HG02798 (cell line): ENCODE measurements at regions not wholly inside any gene's neighbourhood (a gene's known extent, or its start where the extent isn't known, plus 50 kb on each side); places are given as distances from the start of the nearest gene placed in this dataset.

ENCODE experiments used
- ATAC-seq: cut with Tn5 transposase; IDR thresholded peaks from one replicate; pipeline ENCODE4 v1.9.1; 2021; ENCODE audit warnings: mild to moderate bottlenecking; ENCODE audit not compliant: unreplicated experiment, poor library complexity

DNA sequence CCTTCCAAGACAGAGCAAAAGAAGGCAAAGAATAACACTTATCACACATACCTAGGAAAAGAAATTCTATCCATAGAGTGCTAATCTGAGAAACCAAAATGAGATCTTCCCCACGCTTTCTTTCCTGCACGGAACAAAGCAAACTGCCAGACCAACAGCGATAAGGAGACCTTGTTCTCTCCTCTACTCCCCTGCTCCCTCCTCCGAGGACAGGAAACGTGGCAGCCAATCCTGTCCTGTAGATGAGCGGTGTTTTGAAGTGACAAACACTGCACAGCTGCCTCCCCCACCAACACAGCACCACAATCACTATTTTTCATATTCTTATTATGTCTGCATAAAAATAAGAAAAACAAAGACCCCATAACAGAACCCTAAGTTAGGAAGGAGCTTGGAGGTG, 113.9 kb upstream of the IRS2 start:
- no peak for ATAC-seq

DNA sequence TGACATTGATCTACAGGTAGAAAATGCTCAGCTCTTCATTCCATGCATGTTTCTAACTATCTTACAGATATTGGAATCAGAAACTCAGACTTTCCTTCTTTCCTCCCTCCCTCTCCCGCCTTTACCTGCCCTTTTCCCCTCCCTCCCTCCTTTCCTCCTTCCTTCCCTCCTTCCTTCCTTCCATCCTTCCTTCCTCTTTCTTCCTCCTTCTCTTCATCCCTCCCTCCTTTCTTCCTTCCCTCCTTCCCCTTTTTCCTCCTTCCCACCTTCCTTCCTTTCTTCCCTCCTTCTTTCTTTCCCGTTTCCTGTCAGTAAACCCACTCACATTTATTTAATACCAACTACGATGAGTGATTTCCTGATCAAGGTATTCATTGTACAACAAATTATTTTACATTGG, 113.4 kb upstream of the IRS2 start:
- no peak for ATAC-seq

DNA sequence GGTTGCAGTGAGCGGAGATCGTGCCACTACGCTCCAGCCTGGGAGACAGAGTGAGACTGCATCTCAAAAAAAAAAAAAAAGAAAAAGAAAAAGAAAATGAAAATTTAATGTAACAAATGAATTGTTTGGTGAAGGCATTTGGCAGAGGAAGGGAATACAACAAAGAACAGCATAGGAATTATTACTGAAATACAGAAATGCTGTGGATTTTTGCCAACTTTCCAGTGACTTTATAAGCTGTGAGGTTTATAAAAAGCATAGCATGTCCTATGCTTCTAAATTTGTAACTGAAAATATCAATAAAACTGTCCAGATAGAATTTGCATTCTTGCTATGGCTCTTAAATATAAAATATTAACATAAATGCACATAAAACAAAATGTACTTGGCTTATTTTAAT, 112.9 kb upstream of the IRS2 start:
- no peak for ATAC-seq

DNA sequence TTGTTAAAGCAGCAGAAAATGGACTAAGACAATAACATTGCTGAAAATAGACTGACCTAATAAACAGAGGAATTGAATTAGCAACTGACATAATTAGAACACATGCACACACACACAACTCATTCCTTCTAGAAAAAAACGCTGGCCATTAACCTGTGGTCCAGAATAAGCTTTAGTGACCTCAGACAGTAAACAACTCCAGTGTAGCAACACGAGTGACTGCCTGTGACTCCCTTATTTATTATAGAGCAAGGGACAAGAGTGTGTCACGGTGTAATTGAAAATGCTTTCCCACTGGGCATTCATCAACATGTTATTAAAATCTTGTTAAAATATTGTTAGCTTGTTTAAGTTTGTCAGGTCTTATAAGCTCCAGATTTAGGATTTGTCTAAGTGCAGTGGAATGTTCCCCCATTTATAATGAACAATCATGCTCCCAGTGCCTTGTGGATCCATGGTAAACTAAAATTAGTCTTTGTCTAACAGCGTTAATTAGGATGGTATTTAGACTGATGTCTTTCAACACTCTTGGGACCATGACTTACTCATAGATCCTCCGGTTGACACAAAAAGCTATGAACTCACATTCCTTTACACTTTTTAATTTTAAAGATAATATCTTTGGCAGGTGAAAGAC, 111.7 kb upstream of the IRS2 start:
- ATAC-seq = no peak

DNA sequence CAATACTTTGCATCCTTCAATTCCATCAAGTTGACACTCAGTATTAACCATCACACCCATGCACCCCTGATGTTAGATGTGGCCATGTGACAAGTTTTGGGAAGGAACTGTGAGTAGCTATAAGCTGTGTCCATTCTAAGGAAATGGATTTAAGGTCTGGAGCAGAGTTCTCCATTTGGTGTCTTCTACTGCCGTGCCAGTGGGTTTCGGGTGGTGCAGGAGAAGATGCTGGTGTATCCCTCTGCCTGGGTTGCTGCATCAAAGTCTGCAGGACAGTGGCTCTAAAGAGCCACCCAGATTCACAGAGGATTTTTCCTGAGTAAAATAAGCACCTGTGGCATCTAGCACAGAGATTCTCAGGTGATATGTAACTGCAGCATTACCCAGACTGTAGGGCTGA, 105.7 kb upstream of the IRS2 start:
- ATAC-seq = no peak

DNA sequence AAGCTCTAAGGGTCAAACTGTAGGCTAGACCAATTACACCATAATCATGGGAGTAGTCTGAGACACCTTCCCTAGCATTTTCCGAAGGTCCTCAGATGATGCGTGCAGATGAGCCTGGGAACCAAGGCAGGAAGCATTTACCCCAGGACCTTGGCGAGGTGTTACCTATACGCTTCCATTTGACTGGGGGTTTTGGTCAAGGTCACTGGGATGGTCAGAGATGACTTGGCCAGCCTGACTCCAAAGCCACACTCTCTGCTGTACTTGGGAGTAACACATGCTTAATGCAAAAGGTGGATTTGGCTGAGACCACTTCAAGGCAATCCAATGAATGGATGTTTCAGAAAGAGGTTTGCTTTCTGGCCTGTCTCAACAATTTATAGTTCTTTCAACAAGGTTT, 98.9 kb upstream of the IRS2 start:
- ATAC-seq = no peak

DNA sequence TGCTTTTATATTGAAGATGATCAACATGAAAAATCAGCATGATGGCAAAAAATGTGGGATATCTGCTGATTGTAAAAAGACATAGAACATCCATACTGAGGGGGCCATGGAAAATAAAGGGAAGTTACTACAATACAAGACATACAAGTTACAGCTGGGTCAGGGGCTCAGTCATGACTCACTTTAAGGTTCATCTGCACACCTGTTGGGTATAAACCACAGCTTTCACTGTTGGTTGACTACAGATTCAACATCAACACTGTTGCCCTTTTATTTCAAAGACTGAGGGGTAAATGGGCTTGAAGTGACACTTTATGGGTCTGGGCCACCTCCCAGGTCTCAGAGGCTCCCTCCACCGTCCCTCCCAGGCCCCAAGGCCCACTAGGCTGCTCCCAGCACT, 98.1 kb upstream of the IRS2 start:
- no peak for ATAC-seq

DNA sequence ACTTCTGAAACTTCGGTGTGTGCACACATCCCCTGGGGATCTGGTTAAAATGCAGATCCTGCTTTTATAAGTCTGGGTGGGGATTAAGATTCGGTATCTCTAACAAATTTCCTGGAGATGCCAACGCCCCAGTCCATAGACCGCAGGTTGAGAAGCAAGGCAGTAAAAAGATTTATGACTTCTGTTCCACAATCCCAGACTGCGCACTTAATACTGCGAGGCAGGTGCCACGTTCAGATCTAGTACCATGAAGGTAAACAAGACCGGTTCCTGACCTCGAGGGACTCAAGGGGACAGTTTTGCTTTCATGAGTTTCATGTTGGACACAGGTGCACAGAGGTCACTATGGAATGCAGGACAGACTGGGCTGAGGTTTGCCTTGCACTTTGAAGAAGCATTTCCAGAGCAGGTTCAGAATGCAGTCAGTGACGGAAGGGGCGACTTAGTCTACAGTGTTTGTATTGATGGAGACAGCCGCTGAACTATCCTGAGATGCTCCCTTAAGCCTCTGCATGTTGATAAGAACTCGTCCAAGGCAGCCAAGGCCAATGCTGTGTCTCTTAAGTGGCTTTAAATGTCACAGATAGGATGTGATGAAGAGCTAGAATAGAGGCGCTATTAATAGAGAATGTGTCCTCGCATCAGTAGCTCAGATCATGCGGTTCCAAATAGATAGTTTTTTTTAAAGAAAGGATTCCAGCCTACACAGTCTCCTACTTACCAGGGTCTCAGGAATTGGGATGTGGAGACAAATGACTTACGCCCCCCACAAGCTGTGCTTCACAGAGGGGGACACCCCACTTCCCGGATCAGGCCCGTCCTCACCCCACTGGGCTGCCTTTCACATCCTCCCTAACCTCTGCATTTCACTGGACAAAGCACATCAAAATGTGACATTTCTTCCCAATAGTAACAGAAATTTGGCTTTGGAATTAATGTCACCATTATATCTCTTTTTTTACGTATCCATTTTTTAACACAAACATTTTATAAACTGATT, 97.1 kb upstream of the IRS2 start:
- ATAC-seq = no peak

DNA sequence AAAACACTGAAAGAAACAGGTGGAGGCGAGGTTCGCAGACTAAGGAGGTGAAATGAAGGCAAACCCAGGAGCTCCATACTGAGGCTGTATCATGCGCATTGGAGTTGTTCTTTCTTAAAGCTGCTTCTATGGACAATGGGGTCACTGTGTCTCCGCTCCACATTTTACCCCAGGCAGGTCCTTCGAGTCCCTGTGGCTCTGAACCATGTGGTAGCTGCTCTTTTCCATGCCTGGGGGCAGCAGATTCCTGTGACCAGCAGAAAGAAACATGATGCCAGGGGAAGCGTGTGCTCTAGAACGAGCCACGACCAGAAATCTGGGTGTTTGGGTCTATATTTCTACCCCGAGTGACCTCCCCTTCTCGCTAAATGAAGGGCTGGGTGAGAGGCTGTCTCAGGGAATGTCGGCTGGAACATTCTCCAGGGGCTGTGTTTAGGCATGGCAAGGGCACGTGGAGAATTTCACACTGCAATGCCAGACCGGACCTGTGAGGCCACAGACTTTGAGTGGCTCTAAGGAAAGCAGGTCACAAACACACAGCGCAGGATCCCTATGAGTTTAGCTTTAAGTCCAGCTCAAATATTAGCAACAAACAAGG, 95.7 kb upstream of the IRS2 start:
- no peak for ATAC-seq

DNA sequence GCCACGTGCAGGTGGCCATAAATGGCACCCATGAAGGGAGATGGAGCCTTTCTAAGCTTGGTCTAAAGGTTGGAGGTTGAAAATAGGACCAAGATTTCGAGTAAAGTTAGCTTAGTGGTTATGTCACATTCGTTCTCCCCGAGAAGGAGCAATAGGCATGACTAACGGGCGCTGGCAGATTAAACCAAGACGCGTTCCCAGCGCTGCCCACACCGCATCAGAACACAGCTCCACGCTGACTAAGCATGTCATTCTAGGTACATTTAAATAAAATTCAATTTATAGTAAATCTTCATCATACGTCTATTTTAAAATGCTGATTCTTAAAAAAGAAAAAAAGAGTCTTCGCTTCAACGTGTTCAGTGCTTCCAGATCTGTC, 95.0 kb upstream of the IRS2 start:
- ATAC-seq = no peak

DNA sequence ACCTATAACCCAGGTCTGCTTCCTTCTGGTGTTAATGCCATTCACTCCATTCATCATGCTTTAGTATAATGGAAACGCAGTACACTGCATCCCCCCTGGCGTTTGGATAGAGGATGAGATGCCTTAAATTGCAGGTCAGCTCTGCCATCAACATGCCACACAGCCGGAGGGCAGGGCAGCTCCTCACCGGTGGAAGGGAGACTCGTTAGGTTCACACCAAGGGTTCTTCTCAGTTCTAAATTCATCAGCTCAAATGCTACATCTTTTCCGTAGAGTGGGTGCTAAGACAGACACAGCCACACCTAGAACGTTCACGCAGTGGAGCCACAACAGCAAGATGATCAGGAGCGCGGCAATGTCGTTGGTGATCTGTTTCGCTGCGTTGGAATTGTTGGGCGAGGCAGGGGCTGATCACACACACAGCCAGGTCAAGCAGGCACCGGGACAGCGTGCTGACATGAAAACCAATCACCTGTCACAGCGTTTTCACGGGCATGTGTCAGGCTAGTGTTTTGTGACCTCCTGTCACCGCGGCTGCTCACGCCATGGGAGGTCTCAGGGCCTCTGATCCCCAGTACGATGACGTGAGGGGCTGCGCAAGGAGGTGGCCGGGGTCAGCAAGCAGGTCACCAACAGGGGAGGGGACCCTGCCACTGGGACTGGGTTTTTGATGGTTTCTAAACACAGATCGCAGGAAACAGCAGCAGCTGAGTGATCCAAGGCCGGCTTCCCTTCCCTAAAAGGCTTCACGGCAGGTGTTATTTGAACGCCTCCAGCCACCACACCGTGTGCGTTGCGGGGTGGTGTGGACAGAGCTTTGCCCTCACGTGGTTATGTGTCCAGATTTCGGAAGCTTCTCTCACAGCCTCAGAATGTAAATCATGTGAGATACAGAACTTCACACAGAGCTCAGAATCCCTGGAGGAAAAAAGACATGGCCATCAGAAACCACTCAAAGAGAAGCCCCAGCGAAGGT, 94.3 kb upstream of the IRS2 start:
- no peak for ATAC-seq

DNA sequence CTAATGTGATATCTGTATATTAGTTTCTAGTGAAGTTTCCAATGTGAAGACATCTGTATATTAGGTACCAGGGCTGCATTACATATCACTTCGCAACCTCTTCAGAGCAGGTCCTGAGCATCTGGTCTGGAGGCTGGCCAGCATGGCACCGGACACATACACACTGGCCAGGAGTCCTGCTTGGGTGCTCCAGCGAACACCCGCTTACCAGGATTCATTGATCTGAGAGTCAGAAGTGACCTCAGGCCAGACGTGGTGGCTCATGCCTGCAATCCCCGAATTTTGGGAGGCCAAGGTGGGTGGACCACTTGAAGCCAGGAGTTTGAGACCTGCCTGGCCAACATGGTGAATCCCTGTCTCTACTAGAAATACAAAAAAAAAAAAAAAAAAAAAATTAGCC, 93.0 kb upstream of the IRS2 start:
- no peak for ATAC-seq

DNA sequence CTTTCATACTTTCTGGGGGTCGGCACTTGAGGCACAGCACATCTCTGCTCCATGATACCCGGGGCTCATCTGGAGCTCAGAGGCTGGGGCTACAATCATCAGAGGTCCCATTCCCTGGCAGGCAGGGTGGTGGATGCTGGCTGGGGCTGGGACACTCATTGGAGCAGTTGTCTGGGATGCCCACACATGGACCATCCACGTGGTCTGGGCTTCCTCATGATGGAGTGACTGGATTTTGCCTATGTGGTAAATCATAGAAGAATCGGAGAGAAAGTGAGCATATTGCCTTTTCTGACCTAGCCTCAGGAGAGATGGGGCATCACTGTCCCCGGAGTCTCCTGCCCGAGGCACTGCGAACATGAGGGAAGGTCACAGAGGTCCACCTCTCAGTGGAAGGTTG, 91.4 kb upstream of the IRS2 start:
- no peak for ATAC-seq

DNA sequence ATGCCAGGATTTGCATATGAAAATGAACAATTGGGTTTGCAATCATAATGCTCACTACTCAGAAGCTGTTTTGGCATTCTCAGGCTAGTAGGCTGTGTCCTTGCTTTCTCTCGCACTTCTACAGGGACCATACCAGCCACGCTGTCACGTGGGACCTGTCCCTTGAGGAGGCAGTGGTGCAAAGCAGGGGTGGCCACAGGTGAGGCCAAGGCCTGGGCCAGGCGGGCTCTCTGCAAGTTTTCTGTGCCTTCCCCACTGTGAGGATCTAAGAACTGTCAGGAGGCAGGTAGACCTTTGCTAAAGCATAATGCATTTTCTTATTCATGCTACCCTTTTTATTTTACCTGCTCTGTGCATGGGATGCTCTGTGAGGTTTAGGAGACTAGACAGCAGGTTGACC, 89.4 kb upstream of the IRS2 start:
- no peak for ATAC-seq

DNA sequence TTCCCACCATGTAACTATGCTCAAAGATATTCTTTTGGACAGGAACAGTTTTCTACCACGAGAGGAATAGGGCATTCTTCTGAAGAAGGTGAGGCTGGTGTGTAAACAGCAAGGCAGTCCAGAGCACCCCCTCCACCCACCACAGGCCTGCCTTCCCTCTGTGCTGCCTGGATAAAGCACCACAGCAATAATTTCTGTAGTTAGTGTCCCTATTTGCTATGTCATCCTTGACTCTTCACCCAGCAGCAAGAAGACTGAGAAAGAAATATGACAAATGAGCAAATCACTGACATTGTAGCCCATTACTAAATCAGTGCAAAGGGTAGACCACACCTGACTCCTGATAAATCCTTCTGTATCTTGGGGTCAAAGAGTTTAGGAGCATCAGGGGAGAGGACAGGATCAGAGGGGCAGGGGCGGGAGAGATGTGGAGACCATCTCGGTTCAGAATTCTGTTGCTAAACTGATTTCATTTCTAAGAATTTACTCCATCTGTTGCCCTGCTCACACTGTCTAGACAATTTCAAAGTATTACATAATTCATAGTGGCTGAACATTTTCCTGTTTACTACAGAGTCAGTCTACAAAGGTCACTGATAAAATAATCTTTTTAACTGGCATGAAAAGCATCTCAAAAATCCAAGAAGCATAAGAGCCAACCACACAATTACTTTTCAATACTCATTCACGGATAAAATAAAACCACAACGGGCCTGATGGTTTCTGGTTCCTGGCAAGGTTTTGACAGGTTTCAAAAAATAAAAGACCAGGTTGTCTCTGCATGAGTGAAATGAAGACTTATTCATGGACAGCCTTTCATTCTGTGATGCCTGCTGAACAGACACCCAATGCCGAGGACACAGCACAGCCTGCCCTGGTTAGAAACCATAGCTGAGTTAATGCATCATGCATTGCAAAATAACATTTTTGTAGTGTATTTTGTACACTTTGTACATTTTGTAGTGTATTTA, 88.4 kb upstream of the IRS2 start:
- ATAC-seq = no peak

DNA sequence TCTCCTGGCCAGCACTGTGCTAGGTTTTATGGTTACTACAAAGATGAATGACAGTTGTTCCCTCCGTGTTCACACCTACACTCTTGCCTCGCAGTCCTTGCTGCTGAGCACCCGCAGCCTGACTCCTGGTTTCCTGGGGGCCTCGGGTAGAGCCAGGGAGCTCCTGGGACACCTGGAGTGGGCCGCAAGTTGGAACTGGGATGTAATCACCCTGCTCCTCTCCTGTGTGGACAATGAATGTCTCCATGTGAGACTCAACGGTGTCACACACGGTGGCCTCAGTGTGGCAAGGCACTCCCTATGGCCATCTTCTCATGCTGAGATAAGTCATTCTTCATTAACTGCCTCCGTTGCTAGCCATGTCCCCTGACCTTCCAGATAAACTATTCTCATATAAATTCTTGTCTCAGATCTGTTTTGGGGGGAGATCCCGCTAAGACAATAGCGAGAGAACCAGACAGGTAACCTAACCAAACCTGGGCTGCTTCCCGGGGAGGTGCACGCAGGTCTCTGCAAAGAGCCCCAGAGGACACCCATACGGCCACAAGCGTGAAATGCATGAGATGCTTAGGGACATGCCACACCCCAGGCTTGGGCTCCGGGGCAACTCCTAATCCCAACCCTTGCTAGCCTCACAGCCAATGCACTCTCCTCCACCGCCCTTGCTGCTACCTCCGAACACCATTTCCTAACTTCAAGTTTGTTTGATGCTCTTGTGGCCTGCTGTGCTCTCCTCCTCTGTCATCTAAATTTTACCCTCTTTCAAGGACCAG, 87.2 kb upstream of the IRS2 start:
- ATAC-seq = no peak

DNA sequence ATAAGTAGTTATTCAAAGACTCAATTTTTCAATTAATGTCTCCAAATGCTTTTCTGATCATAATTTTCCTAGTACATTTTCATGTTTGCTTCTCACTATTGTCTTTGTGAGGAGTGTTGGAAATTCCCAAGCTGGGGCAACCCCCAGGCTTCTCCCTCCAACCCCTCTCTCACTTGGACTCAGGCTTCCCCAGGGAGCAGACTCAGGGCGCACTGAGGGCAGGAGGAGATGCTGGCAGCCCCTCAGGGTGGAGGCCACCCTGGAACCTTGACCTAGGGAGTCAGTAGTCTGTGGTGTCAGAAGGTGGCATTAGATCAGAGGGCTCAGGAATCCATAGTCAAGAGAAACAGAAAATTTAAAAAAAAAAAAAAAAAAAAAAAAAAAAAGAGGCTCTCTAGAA, 86.5 kb upstream of the IRS2 start:
- ATAC-seq = no peak

DNA sequence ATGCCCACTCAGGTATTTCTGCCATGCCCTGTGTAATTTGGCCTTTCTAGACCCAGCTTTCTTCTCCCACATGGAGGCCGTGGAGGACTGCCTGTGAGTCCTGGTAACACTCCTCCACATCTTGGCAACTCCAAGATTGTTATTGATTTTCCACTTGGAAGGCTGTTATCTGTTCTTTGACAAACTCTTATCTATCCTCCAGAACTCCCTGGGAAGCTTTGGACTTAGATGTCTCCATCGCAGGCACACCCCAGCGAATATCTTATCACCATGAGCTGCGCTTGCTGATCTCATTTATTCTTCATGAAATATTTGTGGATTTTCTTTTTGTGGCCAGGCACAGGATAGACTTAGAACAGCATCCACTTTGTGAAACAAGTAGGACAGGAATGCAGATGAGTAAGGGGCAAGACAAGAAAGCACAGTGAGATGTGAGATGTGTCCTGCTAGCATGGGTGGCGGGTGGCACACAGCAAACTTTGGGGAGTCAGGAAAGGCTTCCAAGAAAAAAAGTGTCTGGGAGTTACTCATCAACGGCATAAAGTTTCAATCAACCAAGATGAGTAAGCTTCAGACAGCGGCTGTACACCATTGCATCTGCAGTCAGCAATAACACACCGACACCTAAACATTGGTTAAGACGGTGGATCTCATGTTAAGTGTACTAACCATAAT, 84.5 kb upstream of the IRS2 start:
- ATAC-seq = no peak
